ENCODE measurements at regions not wholly inside any gene's neighbourhood (a gene's known extent, or its start where the extent isn't known, plus 50 kb on each side); places are given as distances from the start of the nearest gene placed in this dataset.
"Not testable (repeated sequence)": the region's sequence is repeated elsewhere in the genome, so short reads cannot be mapped to it uniquely, and the experiment has no call there.

DNA sequence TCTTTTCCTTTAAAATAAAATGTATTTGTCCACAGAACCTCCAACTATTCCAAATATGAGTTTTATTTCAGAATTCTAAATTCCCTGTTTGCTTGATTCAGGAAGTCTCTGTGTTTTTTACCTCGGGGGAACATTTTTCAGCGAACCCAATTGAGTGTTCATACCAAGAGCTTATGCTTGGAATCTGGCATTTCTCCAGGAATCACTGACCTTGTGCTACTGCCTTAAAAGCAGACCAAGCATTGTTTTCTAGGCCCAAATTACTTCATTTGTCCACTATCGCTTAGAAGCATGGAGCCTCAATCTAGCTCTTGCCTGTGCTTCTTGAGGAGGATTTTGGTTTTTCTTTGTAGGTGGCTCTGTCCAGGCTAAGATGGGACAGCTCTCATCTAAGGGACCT, 59.4 kb downstream of the EBLN1 start:
- ChIA-PET CTCF (interaction anchor here (1.1 to 2.7 kb wide), 2 partner anchors 10 kb away, joined by 3 to 6 read pairs; no protein-coding TSS in a partner anchor), POLR2A (no interaction called here)
- DNase-seq (ENCODE audit: extremely low spot score) = no peak
- TF ChIP-seq, protein P1, sequence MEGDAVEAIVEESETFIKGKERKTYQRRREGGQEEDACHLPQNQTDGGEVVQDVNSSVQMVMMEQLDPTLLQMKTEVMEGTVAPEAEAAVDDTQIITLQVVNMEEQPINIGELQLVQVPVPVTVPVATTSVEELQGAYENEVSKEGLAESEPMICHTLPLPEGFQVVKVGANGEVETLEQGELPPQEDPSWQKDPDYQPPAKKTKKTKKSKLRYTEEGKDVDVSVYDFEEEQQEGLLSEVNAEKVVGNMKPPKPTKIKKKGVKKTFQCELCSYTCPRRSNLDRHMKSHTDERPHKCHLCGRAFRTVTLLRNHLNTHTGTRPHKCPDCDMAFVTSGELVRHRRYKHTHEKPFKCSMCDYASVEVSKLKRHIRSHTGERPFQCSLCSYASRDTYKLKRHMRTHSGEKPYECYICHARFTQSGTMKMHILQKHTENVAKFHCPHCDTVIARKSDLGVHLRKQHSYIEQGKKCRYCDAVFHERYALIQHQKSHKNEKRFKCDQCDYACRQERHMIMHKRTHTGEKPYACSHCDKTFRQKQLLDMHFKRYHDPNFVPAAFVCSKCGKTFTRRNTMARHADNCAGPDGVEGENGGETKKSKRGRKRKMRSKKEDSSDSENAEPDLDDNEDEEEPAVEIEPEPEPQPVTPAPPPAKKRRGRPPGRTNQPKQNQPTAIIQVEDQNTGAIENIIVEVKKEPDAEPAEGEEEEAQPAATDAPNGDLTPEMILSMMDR (IDR thresholded peaks at IDR 0.05; ENCODE audit: control extremely low read depth, extremely low read depth, low read depth, missing control alignments) = no peak

DNA sequence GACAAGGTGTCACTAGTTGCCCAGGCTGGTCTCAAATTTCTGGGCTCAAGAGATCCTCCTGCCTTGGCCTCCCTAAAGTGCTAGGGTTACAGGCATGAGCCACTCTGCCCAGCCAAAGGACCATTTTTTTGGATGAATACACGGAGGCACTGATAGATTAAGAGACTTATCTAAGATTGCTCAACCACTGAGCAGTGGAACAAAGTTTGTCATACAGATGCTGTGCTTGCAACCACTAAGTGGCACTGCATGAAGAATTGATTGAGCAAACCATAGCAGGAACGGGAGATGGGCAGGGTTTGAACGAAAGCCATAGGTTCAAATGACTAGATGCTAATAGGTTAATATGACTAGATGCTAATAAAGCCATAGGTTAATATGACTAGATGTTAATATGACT, 61.1 kb downstream of the EBLN1 start:
- CTCF ChIA-PET = interaction anchor here (2.7 kb wide), 1 partner anchor 11 kb away, joined by 6 read pairs; no protein-coding TSS in a partner anchor
- TF ChIP-seq, protein P1 (IDR thresholded peaks at IDR 0.05; ENCODE audit: control extremely low read depth, extremely low read depth, low read depth, missing control alignments) = no peak
- DNase-seq (ENCODE audit: extremely low spot score) = no peak
- POLR2A ChIA-PET = no interaction called here

DNA sequence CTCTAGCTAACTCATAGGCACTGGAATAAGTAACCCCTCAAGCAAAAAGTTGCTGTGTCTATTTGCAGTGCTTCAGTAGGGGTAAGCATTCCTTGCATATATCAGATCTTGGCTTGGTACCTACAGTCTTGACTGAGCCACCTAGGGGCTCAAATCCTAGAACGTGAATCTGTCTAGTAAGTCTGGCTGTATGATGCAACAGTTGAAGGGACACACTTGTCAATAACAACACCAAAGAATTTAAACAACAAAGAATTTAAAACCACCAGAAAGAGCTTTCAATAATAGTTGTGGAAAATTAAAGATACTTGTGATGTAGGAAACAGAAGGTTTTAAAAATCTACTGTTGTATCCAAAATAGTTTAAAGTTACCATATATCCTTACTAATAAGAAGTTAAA, 65.4 kb downstream of the EBLN1 start:
- POLR2A ChIA-PET = no interaction called here
- CTCF ChIA-PET = no interaction called here
- no peak for DNase-seq (ENCODE audit: extremely low spot score)
- TF ChIP-seq, protein P1 (IDR thresholded peaks at IDR 0.05; ENCODE audit: control extremely low read depth, extremely low read depth, low read depth, missing control alignments) = no peak

DNA sequence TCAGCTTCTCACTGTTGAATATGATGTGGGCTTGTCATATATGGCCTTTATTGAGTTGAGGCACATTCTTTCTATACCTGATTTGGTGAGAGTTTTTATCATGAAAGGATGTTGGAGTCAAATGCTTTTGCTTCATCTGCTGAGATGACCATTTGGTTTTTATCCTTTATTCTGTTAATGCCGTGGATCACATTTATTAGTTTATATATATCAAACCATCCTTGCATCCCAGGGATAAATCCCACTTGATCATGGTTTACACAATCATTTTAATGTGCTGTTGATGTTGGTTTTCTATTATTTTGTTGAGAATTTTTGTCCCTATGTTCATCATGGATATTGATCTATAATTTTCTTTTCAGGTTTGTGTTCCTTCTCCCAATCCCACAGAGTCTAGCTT, 67.0 kb downstream of the EBLN1 start:
- ChIA-PET CTCF (no interaction called here), POLR2A (no interaction called here)
- TF ChIP-seq, protein P1 (IDR thresholded peaks at IDR 0.05; ENCODE audit: control extremely low read depth, extremely low read depth, low read depth, missing control alignments) = no peak
- DNase-seq (ENCODE audit: extremely low spot score) = no peak

DNA sequence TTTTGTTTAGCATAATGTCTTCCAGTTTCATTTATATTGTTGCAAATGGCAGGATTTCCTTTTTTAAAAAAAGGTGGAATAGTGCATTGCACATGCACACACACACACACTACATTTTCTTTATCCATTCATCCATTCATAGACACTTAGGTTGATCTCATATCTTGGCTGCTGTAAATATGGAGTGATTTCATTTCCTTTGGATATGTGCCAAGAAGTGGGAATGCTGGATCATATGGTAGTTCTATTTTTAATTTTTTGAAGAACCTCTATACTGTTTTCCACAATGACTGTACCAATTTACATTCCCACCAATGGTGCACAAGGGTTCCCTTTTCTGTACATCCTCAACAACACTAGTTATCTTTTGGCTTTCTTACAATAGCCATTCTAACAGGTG, 68.9 kb downstream of the EBLN1 start:
- TF ChIP-seq, protein P1 (IDR thresholded peaks at IDR 0.05; ENCODE audit: control extremely low read depth, extremely low read depth, low read depth, missing control alignments) = no peak
- ChIA-PET CTCF (interaction anchor here (1.0 kb wide), 1 partner anchor 12 kb away, joined by 3 read pairs; no protein-coding TSS in a partner anchor), POLR2A (no interaction called here)
- DNase-seq (ENCODE audit: extremely low spot score) = no peak

DNA sequence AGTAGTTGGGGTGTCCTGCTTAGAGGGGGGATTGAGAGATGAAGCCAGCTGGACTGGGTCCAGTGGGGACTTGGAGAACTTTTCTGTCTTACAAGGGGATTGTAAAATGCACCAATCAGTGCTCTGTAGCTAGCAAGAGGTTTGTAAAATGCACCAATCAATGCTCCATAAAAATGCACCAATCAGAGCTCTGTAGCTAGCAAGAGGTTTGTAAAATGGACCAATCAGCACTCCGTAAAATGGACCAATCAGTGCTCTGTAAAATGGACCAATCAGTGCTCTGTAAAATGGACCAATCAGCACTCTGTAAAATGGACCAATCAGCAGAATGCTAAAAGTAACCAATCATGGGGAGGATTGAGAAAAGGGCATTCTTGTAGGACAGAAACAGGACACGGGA, 71.9 kb downstream of the EBLN1 start:
- DNase-seq (ENCODE audit: extremely low spot score); POLR2A ChIA-PET: not testable (repeated sequence)
- CTCF ChIA-PET = interaction anchor here (1.2 to 1.8 kb wide), 2 partner anchors 9 to 24 kb away, joined by 4 to 8 read pairs; no protein-coding TSS in a partner anchor

DNA sequence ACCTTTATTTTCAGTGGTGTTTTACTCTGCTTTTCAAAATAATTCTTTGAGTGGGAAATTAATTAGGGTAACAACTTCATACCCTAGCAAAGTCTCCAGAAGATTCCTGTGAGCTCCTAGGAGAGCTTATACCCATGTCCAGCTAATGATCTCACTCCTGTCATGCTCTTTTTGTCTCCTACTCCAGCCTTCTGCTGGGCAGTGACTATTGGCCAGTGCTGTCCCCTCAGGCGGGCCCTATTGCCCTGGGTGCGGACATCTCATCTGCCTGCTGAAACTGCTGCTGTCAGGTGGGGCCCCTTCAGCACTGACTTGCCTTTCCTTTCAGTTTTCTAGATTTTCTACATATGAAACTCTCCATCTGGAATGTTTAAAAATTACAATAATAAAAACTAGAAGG, 80.3 kb downstream of the EBLN1 start:
- POLR2A ChIA-PET = no interaction called here
- DNase-seq (ENCODE audit: extremely low spot score) = no peak
- CTCF ChIA-PET = interaction anchor here (0.7 to 2.1 kb wide), 2 partner anchors 8 to 21 kb away, joined by 3 to 8 read pairs; no protein-coding TSS in a partner anchor
- TF ChIP-seq, protein P1 (IDR thresholded peaks at IDR 0.05; ENCODE audit: control extremely low read depth, extremely low read depth, low read depth, missing control alignments) = no peak

Measured in GM10248 (cell line).